HEK293T (cell line): ENCODE measurements at regions not wholly inside any gene's neighbourhood (a gene's known extent, or its start where the extent isn't known, plus 50 kb on each side); places are given as distances from the start of the nearest gene placed in this dataset.

Experiments
- CTCF ChIA-PET: fragments of 350-600 bp; formaldehyde crosslinking; extraction: SDS; loops from one replicate; lab custom pipeline; 2021; ENCODE audit warnings: antibody characterized with exemption, inconsistent platforms; lab: Yijun Ruan, JAX
- POLR2A ChIA-PET: fragments of 350-600 bp; formaldehyde crosslinking; extraction: SDS; loops from one replicate; lab custom pipeline; 2020; ENCODE audit warnings: antibody characterized with exemption, inconsistent platforms; lab: Yijun Ruan, JAX
- DNase-seq: peaks from one replicate; pipeline ENCODE4 v3.0.0; 2012; ENCODE audit warnings: mixed read lengths; ENCODE audit errors: extremely low spot score
- ARNT ChIP-seq: fragments of 450-650 bp; IDR thresholded peaks from 2 replicates; pipeline ENCODE4 v1.6.1; 2017; ENCODE audit warnings: mild to moderate bottlenecking
- BHLHE40 ChIP-seq: fragments of 450-650 bp; IDR thresholded peaks from 2 replicates; pipeline ENCODE4 v1.6.1; 2016; ENCODE audit warnings: mild to moderate bottlenecking, moderate library complexity, borderline replicate concordance
- CTBP1 ChIP-seq: fragments of 450-650 bp; IDR thresholded peaks from 2 replicates; pipeline ENCODE4 v1.6.1; 2016; ENCODE audit warnings: borderline replicate concordance
- ELF4 ChIP-seq: fragments of 450-650 bp; IDR thresholded peaks from 2 replicates; pipeline ENCODE4 v1.6.1; 2017; ENCODE audit warnings: antibody characterized with exemption
- FOXA1 ChIP-seq: fragments of 450-650 bp; IDR thresholded peaks from 2 replicates; pipeline ENCODE4 v1.6.1; 2016; ENCODE audit warnings: mild to moderate bottlenecking
- FOXK2 ChIP-seq: fragments of 450-650 bp; IDR thresholded peaks from 2 replicates; pipeline ENCODE4 v1.6.1; 2016; ENCODE audit warnings: mild to moderate bottlenecking
- FOXM1 ChIP-seq: fragments of 450-650 bp; IDR thresholded peaks from 2 replicates; pipeline ENCODE4 v1.6.1; 2017; ENCODE audit warnings: mild to moderate bottlenecking, borderline replicate concordance
- HDGF ChIP-seq: fragments of 450-650 bp; IDR thresholded peaks from 2 replicates; pipeline ENCODE4 v1.6.1; 2017; ENCODE audit warnings: antibody characterized with exemption, borderline replicate concordance
- L3MBTL2 ChIP-seq: fragments of 450-650 bp; conservative IDR thresholded peaks from 2 replicates; pipeline ENCODE4 v1.6.1; 2016; ENCODE audit warnings: mild to moderate bottlenecking
- LEF1 ChIP-seq: fragments of 450-650 bp; IDR thresholded peaks from 2 replicates; pipeline ENCODE4 v1.6.1; 2017; ENCODE audit warnings: mild to moderate bottlenecking, borderline replicate concordance
- NFRKB ChIP-seq: fragments of 450-650 bp; IDR thresholded peaks from 2 replicates; pipeline ENCODE4 v1.6.1; 2016; ENCODE audit warnings: mild to moderate bottlenecking, moderate library complexity
- PKNOX1 ChIP-seq: fragments of 450-650 bp; IDR thresholded peaks from 2 replicates; pipeline ENCODE4 v1.6.1; 2016
- SP1 ChIP-seq: fragments of 450-650 bp; IDR thresholded peaks from 2 replicates; pipeline ENCODE4 v1.6.1; 2017
- SUZ12 ChIP-seq: fragments of 450-650 bp; IDR thresholded peaks from 2 replicates; pipeline ENCODE4 v1.6.1; 2016; ENCODE audit warnings: mild to moderate bottlenecking
- TARDBP ChIP-seq: fragments of 450-650 bp; IDR thresholded peaks from 2 replicates; pipeline ENCODE4 v1.6.1; 2016
- ZNF384 ChIP-seq: fragments of 450-650 bp; IDR thresholded peaks from 2 replicates; pipeline ENCODE4 v1.6.1; 2016

- DNase-seq = peak; percentile 58
- ChIA-PET POLR2A (no interaction called here), CTCF (interaction anchor here (0.5 kb wide), 1 partner anchor 326 kb away, joined by 3 read pairs; no protein-coding TSS in a partner anchor)
- TF ChIP-seq FOXA1 = no peak
- no peak for TF ChIP-seq SP1
- TF ChIP-seq L3MBTL2 = no peak
- TF ChIP-seq CTBP1 = no peak
- no peak for TF ChIP-seq FOXK2
- no peak for TF ChIP-seq HDGF
- no peak for TF ChIP-seq TARDBP
- no peak for TF ChIP-seq NFRKB
Measured at GRCh38 chr11:31882951-31883392, 71.8 kb upstream of the PAX6 start.

- ChIA-PET POLR2A (no interaction called here), CTCF (interaction anchor here (0.6 kb wide), 1 partner anchor 850 kb away, joined by 3 read pairs; no protein-coding TSS in a partner anchor)
- DNase-seq = no peak
- TF ChIP-seq PKNOX1 = no peak
Measured at GRCh38 chr11:31881825-31882224, 70.7 kb upstream of the PAX6 start.

GRCh38 chr11:31879681-31880080, 68.6 kb upstream of the PAX6 start:
- CTCF ChIA-PET = no interaction called here
- TF ChIP-seq PKNOX1 = no peak
- TF ChIP-seq ARNT = no peak
- no peak for TF ChIP-seq CTBP1
- no peak for TF ChIP-seq TARDBP
- TF ChIP-seq FOXA1 = no peak
- no peak for TF ChIP-seq SP1
- no peak for TF ChIP-seq HDGF
- no peak for TF ChIP-seq L3MBTL2
- no peak for TF ChIP-seq NFRKB
- no peak for TF ChIP-seq FOXM1
- no peak for TF ChIP-seq FOXK2
- TF ChIP-seq SUZ12 = no peak
- no peak for TF ChIP-seq LEF1
- no peak for TF ChIP-seq ZNF384
- POLR2A ChIA-PET = no interaction called here
- no peak for DNase-seq

- TF ChIP-seq FOXA1 (no peak), ZNF384 (no peak), L3MBTL2 (no peak), CTBP1 (no peak), NFRKB (no peak), PKNOX1 (no peak), SUZ12 (no peak), HDGF (no peak), FOXM1 (no peak), FOXK2 (no peak), BHLHE40 (no peak), ELF4 (no peak), SP1 (no peak), ARNT (no peak), LEF1 (no peak)
- ChIA-PET POLR2A (no interaction called here), CTCF (interaction anchor here (1.4 kb wide), 1 partner anchor 236 kb away, joined by 3 read pairs; no protein-coding TSS in a partner anchor)
- no peak for DNase-seq
Measured at GRCh38 chr11:31877863-31878262, 66.7 kb upstream of the PAX6 start.

GRCh38 chr11:31877083-31877482, 66.0 kb upstream of the PAX6 start:
- no peak for TF ChIP-seq TARDBP
- TF ChIP-seq ARNT = no peak
- no peak for TF ChIP-seq FOXM1
- TF ChIP-seq NFRKB = no peak
- no peak for TF ChIP-seq FOXK2
- TF ChIP-seq HDGF = no peak
- no peak for TF ChIP-seq ZNF384
- no peak for TF ChIP-seq BHLHE40
- CTCF ChIA-PET = interaction anchor here (1.4 kb wide), 1 partner anchor 236 kb away, joined by 3 read pairs; no protein-coding TSS in a partner anchor
- no peak for DNase-seq
- POLR2A ChIA-PET = interaction anchor here (0.7 kb wide), 1 partner anchor 64 kb away, joined by 3 read pairs; no protein-coding TSS in a partner anchor

GRCh38 chr11:31875866-31876560, 64.9 kb upstream of the PAX6 start:
- TF ChIP-seq L3MBTL2 = no peak
- TF ChIP-seq BHLHE40 = no peak
- TF ChIP-seq LEF1 = no peak
- no peak for TF ChIP-seq FOXM1
- TF ChIP-seq TARDBP = no peak
- no peak for TF ChIP-seq SP1
- TF ChIP-seq PKNOX1 = no peak
- no peak for TF ChIP-seq FOXK2
- no peak for TF ChIP-seq NFRKB
- TF ChIP-seq SUZ12 = no peak
- no peak for TF ChIP-seq ZNF384
- no peak for TF ChIP-seq CTBP1
- no peak for TF ChIP-seq ARNT
- TF ChIP-seq HDGF = no peak
- TF ChIP-seq ELF4 = no peak
- no peak for TF ChIP-seq FOXA1
- ChIA-PET CTCF (interaction anchor here (1.4 kb wide), 1 partner anchor 235 kb away, joined by 3 read pairs; no protein-coding TSS in a partner anchor), POLR2A (no interaction called here)
- DNase-seq = no peak
